GM19397 (cell line): ENCODE measurements at regions not wholly inside any gene's neighbourhood (a gene's known extent, or its start where the extent isn't known, plus 50 kb on each side); places are given as distances from the start of the nearest gene placed in this dataset.

ENCODE experiments used
- ATAC-seq: cut with Tn5 transposase; IDR thresholded peaks from one replicate; pipeline ENCODE4 v1.9.1; 2021; ENCODE audit warnings: mild to moderate bottlenecking, moderate library complexity; ENCODE audit not compliant: unreplicated experiment

GRCh38 chr2:39513641-39514094 lies 76.6 kb upstream of the MAP4K3 start:
- peak; percentile 62 for ATAC-seq

GRCh38 chr2:39514825-39515224 lies 77.7 kb upstream of the MAP4K3 start:
- ATAC-seq = no peak

- no peak for ATAC-seq
These were observed 78.3 kb upstream of the MAP4K3 start for GRCh38 chr2:39515273-39515896.

GRCh38 chr2:39515897-39516346 lies 78.8 kb upstream of the MAP4K3 start:
- no peak for ATAC-seq

- no peak for ATAC-seq
These were observed 79.4 kb upstream of the MAP4K3 start for GRCh38 chr2:39516347-39517101.

GRCh38 chr2:39517102-39517436 lies 80.0 kb upstream of the MAP4K3 start:
- no peak for ATAC-seq

- ATAC-seq = no peak
These were observed 80.5 kb upstream of the MAP4K3 start for GRCh38 chr2:39517622-39518021.

- no peak for ATAC-seq
These were observed 82.8 kb upstream of the MAP4K3 start for GRCh38 chr2:39519886-39520285.

GRCh38 chr2:39521876-39522517 lies 84.9 kb upstream of the MAP4K3 start:
- no peak for ATAC-seq

- ATAC-seq = no peak
These were observed 85.4 kb upstream of the MAP4K3 start for GRCh38 chr2:39522518-39522877.

GRCh38 chr2:39523308-39524044 lies 86.4 kb upstream of the MAP4K3 start:
- no peak for ATAC-seq

- ATAC-seq = no peak
These were observed 87.0 kb upstream of the MAP4K3 start for GRCh38 chr2:39524061-39524460.

GRCh38 chr2:39524756-39525635 lies 87.9 kb upstream of the MAP4K3 start:
- ATAC-seq = no peak

- ATAC-seq = peak; percentile 36
These were observed 88.7 kb upstream of the MAP4K3 start for GRCh38 chr2:39525636-39526412.

- ATAC-seq = no peak
These were observed 91.6 kb upstream of the MAP4K3 start for GRCh38 chr2:39528701-39529100.

- ATAC-seq = no peak
These were observed 92.8 kb upstream of the MAP4K3 start for GRCh38 chr2:39529836-39530235.

GRCh38 chr2:39530411-39530866 lies 93.4 kb upstream of the MAP4K3 start:
- ATAC-seq = no peak

- ATAC-seq = no peak
These were observed 94.2 kb upstream of the MAP4K3 start for GRCh38 chr2:39531220-39531777.

- no peak for ATAC-seq
These were observed 95.8 kb upstream of the MAP4K3 start for GRCh38 chr2:39532933-39533332.
